OCI-LY1 (cell line): ENCODE measurements at regions not wholly inside any gene's neighbourhood (a gene's known extent, or its start where the extent isn't known, plus 50 kb on each side); places are given as distances from the start of the nearest gene placed in this dataset.

ENCODE experiments used
- H2AFZ ChIP-seq: fragments of 200-600 bp; sonication (generic), shearing (Covaris generic); 2 replicates; pipeline ENCODE4 v1.6.0; 2014; ENCODE audit warnings: antibody characterized with exemption, mild to moderate bottlenecking, low read length
- H3F3A ChIP-seq: fragments of 200-600 bp; sonication (generic), shearing (Covaris generic); 2 replicates; pipeline ENCODE4 v1.6.0; 2014; ENCODE audit warnings: mild to moderate bottlenecking, antibody characterized with exemption, low read length, moderate library complexity; ENCODE audit not compliant: insufficient read depth
- H3K27ac ChIP-seq: fragments of 200-600 bp; sonication (generic); 2 replicates; pipeline ENCODE4 v1.5.1; 2014; ENCODE audit warnings: low read length, mixed run types, mild to moderate bottlenecking, low read depth; ENCODE audit not compliant: poor library complexity, severe bottlenecking
- H3K27me3 ChIP-seq: fragments of 200-600 bp; sonication (generic); 2 replicates; pipeline ENCODE4 v1.6.0; 2014; ENCODE audit warnings: antibody characterized with exemption, mild to moderate bottlenecking, low read length, moderate library complexity; ENCODE audit not compliant: insufficient read depth
- H3K36me3 ChIP-seq: fragments of 200-600 bp; sonication (generic); 2 replicates; pipeline ENCODE4 v1.6.1; 2014; ENCODE audit warnings: mild to moderate bottlenecking, antibody characterized with exemption, low read length, moderate library complexity, mixed read lengths; ENCODE audit not compliant: insufficient read depth
- H3K4me1 ChIP-seq: fragments of 200-600 bp; sonication (generic); 2 replicates; pipeline ENCODE4 v1.5.1; 2014; ENCODE audit warnings: mild to moderate bottlenecking, low read length, moderate library complexity; ENCODE audit not compliant: insufficient read depth, severe bottlenecking
- H3K4me2 ChIP-seq: fragments of 200-600 bp; sonication (generic), shearing (Covaris generic); 2 replicates; pipeline ENCODE4 v1.6.1; 2014; ENCODE audit warnings: low read length
- H3K4me3 ChIP-seq: fragments of 200-600 bp; sonication (generic); 2 replicates; pipeline ENCODE4 v1.5.1; 2014; ENCODE audit warnings: low read length, low read depth, mild to moderate bottlenecking, mixed read lengths; ENCODE audit not compliant: poor library complexity, severe bottlenecking
- H3K79me2 ChIP-seq: fragments of 200-600 bp; shearing (Covaris generic); 2 replicates; pipeline ENCODE4 v1.6.1; 2016; ENCODE audit warnings: mixed run types, low read length, mixed read lengths; ENCODE audit not compliant: insufficient read depth
- H3K9ac ChIP-seq: fragments of 200-600 bp; sonication (generic), shearing (Covaris generic); 2 replicates; pipeline ENCODE4 v1.6.1; 2014; ENCODE audit warnings: mild to moderate bottlenecking, low read length, mixed read lengths
- H3K9me2 ChIP-seq: fragments of 200-600 bp; sonication (generic), shearing (Covaris generic); 2 replicates; pipeline ENCODE4 v1.6.1; 2014; ENCODE audit warnings: low read depth, mild to moderate bottlenecking, low read length, mixed read lengths
- H3K9me3 ChIP-seq: fragments of 200-600 bp; shearing (Covaris generic); 2 replicates; pipeline ENCODE4 v1.6.1; 2014; ENCODE audit warnings: low read length, mixed read lengths
- H4K20me1 ChIP-seq: fragments of 200-600 bp; sonication (generic), shearing (Covaris generic); 2 replicates; pipeline ENCODE4 v1.6.0; 2016; ENCODE audit warnings: mild to moderate bottlenecking, low read length; ENCODE audit not compliant: insufficient read depth
- CTCF ChIP-seq: fragments of 200-600 bp; sonication (generic), shearing (Covaris generic); IDR thresholded peaks from 2 replicates; pipeline ENCODE4 v1.5.1; 2017; ENCODE audit warnings: mild to moderate bottlenecking, antibody characterized with exemption, low read length, moderate library complexity, mixed read lengths
- EZH2 ChIP-seq: fragments of 200-600 bp; sonication (generic), shearing (Covaris generic); IDR thresholded peaks from 2 replicates; pipeline ENCODE4 v1.8.0; 2017; ENCODE audit warnings: borderline replicate concordance, mixed run types, mild to moderate bottlenecking, antibody characterized with exemption, low read length, moderate library complexity, mixed read lengths

- no peak overlapping the region for H3K27ac ChIP-seq
- H3K36me3 ChIP-seq, result no peaks in the 10 kb centered on the region
- H2AFZ ChIP-seq, result no peak overlapping the region
- no peaks in the 10 kb centered on the region for H3K79me2 ChIP-seq
- H3K9ac ChIP-seq, result no peak overlapping the region
- no peak overlapping the region for H3K4me3 ChIP-seq
- H3K27me3 ChIP-seq, result no peaks in the 10 kb centered on the region
- no peaks in the 10 kb centered on the region for H3K9me3 ChIP-seq
- H3K9me2 ChIP-seq, result no peaks in the 10 kb centered on the region
- H3K4me2 ChIP-seq, result no peak overlapping the region
- no peaks in the 10 kb centered on the region for H4K20me1 ChIP-seq
- no peak for TF ChIP-seq CTCF
- no peak for TF ChIP-seq EZH2
- no peaks in the 10 kb centered on the region for H3F3A ChIP-seq
- no peaks in the 10 kb centered on the region for H3K4me1 ChIP-seq
Measured at GRCh38 chr13:34276764-34277163, 458.8 kb downstream of the RFC3 start.

- Histone ChIP-seq H3K4me2 (no peak overlapping the region), H3F3A (no peaks in the 10 kb centered on the region), H3K9ac (no peak overlapping the region), H3K9me2 (no peaks in the 10 kb centered on the region), H4K20me1 (no peaks in the 10 kb centered on the region), H3K27me3 (no peaks in the 10 kb centered on the region), H3K79me2 (no peaks in the 10 kb centered on the region), H3K27ac (no peak overlapping the region), H3K36me3 (no peaks in the 10 kb centered on the region), H3K9me3 (no peaks in the 10 kb centered on the region), H3K4me1 (no peaks in the 10 kb centered on the region), H3K4me3 (no peak overlapping the region), H2AFZ (no peak overlapping the region)
- no peak for TF ChIP-seq EZH2
- TF ChIP-seq CTCF, result no peak
Measured at GRCh38 chr13:34277936-34278335, 460.0 kb downstream of the RFC3 start.

GRCh38 chr13:34278780-34279179 lies 460.8 kb downstream of the RFC3 start:
- no peak overlapping the region for H2AFZ ChIP-seq
- TF ChIP-seq CTCF (no peak), EZH2 (no peak)
- no peak overlapping the region for H3K27ac ChIP-seq
- H3K4me2 ChIP-seq, result no peak overlapping the region
- no peaks in the 10 kb centered on the region for H3K79me2 ChIP-seq
- no peak overlapping the region for H3K4me3 ChIP-seq
- no peaks in the 10 kb centered on the region for H3K4me1 ChIP-seq
- no peaks in the 10 kb centered on the region for H3F3A ChIP-seq
- H3K27me3 ChIP-seq, result no peaks in the 10 kb centered on the region
- H3K9ac ChIP-seq, result no peak overlapping the region
- no peaks in the 10 kb centered on the region for H3K9me2 ChIP-seq
- no peaks in the 10 kb centered on the region for H4K20me1 ChIP-seq
- H3K36me3 ChIP-seq, result no peaks in the 10 kb centered on the region
- H3K9me3 ChIP-seq, result no peaks in the 10 kb centered on the region
